Ishikawa (cell line): ENCODE measurements at regions not wholly inside any gene's neighbourhood (a gene's known extent, or its start where the extent isn't known, plus 50 kb on each side); places are given as distances from the start of the nearest gene placed in this dataset.

Source experiments
- CEBPB ChIP-seq: IDR thresholded peaks from 2 replicates; pipeline ENCODE4 v1.6.1; 2012
- CREB1 ChIP-seq: IDR thresholded peaks from 2 replicates; pipeline ENCODE4 v1.6.1; 2012; ENCODE audit warnings: low read depth
- EGR1 ChIP-seq: IDR thresholded peaks from 2 replicates; pipeline ENCODE4 v1.6.1; 2012
- EP300 ChIP-seq: IDR thresholded peaks from 2 replicates; pipeline ENCODE4 v1.6.1; 2012; ENCODE audit warnings: borderline replicate concordance
- FOXM1 ChIP-seq: IDR thresholded peaks from 2 replicates; pipeline ENCODE4 v1.6.1; 2012; ENCODE audit warnings: low read depth, borderline replicate concordance
- NFIC ChIP-seq: IDR thresholded peaks from 2 replicates; pipeline ENCODE4 v1.6.1; 2012
- RAD21 ChIP-seq: IDR thresholded peaks from 2 replicates; pipeline ENCODE4 v1.6.1; 2012; ENCODE audit warnings: low read depth
- TAF1 ChIP-seq: IDR thresholded peaks from 2 replicates; pipeline ENCODE4 v1.6.1; 2012; ENCODE audit warnings: low read depth, mild to moderate bottlenecking
- TCF12 ChIP-seq: IDR thresholded peaks from 2 replicates; pipeline ENCODE4 v1.6.1; 2012; ENCODE audit warnings: low read depth
- TEAD4 ChIP-seq: IDR thresholded peaks from 2 replicates; pipeline ENCODE4 v1.6.1; 2012
- YY1 ChIP-seq: IDR thresholded peaks from 2 replicates; pipeline ENCODE4 v1.6.1; 2012; ENCODE audit warnings: low read depth
- ZBTB7A ChIP-seq: IDR thresholded peaks from 2 replicates; pipeline ENCODE4 v1.6.1; 2012; ENCODE audit warnings: low read depth
- TF ChIP-seq, protein P1 (sequence below): IDR thresholded peaks from 2 replicates; pipeline ENCODE4 v1.6.1; 2012
- TF ChIP-seq, protein P2 (sequence below): IDR thresholded peaks from 2 replicates; pipeline ENCODE4 v1.6.1; 2012; ENCODE audit warnings: low read depth, mild to moderate bottlenecking
- TF ChIP-seq, protein P3 (sequence below): IDR thresholded peaks from 2 replicates; pipeline ENCODE4 v1.6.1; 2012

GRCh38 chr3:177337541-177338331, 140.5 kb upstream of the TBL1XR1 start:
- no peak for TF ChIP-seq NFIC
- TF ChIP-seq TEAD4 = no peak
- no peak for TF ChIP-seq TAF1
- no peak for TF ChIP-seq TCF12
- TF ChIP-seq RAD21 = no peak
- TF ChIP-seq, protein P1, sequence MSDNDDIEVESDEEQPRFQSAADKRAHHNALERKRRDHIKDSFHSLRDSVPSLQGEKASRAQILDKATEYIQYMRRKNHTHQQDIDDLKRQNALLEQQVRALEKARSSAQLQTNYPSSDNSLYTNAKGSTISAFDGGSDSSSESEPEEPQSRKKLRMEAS = no peak
- TF ChIP-seq, protein P2, sequence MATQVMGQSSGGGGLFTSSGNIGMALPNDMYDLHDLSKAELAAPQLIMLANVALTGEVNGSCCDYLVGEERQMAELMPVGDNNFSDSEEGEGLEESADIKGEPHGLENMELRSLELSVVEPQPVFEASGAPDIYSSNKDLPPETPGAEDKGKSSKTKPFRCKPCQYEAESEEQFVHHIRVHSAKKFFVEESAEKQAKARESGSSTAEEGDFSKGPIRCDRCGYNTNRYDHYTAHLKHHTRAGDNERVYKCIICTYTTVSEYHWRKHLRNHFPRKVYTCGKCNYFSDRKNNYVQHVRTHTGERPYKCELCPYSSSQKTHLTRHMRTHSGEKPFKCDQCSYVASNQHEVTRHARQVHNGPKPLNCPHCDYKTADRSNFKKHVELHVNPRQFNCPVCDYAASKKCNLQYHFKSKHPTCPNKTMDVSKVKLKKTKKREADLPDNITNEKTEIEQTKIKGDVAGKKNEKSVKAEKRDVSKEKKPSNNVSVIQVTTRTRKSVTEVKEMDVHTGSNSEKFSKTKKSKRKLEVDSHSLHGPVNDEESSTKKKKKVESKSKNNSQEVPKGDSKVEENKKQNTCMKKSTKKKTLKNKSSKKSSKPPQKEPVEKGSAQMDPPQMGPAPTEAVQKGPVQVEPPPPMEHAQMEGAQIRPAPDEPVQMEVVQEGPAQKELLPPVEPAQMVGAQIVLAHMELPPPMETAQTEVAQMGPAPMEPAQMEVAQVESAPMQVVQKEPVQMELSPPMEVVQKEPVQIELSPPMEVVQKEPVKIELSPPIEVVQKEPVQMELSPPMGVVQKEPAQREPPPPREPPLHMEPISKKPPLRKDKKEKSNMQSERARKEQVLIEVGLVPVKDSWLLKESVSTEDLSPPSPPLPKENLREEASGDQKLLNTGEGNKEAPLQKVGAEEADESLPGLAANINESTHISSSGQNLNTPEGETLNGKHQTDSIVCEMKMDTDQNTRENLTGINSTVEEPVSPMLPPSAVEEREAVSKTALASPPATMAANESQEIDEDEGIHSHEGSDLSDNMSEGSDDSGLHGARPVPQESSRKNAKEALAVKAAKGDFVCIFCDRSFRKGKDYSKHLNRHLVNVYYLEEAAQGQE = no peak
- no peak for TF ChIP-seq CREB1
- TF ChIP-seq ZBTB7A = no peak

DNA sequence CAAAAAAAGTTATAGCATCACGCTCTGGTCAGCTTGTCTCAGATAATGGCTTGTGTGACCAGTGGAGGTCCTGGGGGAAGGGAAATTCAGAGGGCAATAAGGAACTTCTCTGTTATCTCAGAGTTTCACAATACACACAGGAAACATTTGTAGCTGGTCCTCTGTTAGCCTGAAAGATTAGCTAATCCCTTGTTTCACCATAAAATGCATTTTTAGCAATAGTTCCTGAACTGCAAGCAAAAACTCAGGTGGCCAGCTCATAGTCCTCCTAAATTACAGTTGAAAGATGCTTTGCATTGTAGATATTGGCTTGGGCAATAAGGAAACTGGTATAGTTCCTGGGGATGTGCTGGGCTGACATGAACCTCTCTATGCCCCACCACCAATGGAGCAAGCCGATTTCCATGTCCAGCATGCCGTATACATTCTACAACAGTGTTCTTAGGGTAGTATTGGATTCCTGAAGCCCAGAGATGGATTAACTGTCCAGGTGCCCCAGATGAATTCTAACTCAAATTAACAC, 141.5 kb upstream of the TBL1XR1 start:
- TF ChIP-seq, protein P3, sequence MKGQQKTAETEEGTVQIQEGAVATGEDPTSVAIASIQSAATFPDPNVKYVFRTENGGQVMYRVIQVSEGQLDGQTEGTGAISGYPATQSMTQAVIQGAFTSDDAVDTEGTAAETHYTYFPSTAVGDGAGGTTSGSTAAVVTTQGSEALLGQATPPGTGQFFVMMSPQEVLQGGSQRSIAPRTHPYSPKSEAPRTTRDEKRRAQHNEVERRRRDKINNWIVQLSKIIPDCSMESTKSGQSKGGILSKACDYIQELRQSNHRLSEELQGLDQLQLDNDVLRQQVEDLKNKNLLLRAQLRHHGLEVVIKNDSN = no peak
- TF ChIP-seq EGR1 (no peak), TCF12 (no peak), YY1 (no peak), TEAD4 (no peak), NFIC (no peak), FOXM1 (no peak), EP300 (no peak), CEBPB (no peak), ZBTB7A (no peak), RAD21 (no peak)
- TF ChIP-seq, protein P1 = no peak
- TF ChIP-seq, protein P2 = no peak

DNA sequence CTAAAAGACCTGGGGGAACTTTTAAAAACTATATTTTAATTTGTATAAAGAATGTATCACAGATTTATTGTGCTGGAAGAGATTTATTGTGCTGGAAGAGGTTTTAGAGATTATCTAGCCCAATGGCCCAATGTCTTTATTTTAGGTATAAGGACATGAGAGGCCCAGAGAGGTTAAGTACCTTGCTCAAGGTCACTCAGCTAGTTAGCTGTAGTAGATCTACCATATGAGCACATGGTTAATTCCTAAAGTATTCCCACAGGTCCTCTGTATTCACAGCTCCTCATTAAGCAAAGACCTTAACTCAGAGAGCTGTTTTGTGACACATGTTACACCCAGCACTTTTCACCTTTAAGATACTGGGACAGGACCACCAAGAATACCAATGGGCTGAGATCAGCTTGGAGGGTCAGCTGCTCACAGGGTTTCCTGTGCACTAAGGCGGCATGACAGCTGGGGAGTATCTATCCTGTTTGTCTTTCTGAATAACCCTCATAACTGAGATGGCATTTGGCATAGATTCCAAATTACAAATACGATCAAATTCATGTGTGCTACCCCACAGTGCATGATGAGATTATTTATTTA, 143.1 kb upstream of the TBL1XR1 start:
- TF ChIP-seq EGR1 = no peak
- no peak for TF ChIP-seq TCF12
- no peak for TF ChIP-seq RAD21
- TF ChIP-seq CEBPB = no peak
- TF ChIP-seq TEAD4 = no peak
- TF ChIP-seq TAF1 = no peak
- TF ChIP-seq, protein P3 = no peak
- TF ChIP-seq, protein P2 = no peak

DNA sequence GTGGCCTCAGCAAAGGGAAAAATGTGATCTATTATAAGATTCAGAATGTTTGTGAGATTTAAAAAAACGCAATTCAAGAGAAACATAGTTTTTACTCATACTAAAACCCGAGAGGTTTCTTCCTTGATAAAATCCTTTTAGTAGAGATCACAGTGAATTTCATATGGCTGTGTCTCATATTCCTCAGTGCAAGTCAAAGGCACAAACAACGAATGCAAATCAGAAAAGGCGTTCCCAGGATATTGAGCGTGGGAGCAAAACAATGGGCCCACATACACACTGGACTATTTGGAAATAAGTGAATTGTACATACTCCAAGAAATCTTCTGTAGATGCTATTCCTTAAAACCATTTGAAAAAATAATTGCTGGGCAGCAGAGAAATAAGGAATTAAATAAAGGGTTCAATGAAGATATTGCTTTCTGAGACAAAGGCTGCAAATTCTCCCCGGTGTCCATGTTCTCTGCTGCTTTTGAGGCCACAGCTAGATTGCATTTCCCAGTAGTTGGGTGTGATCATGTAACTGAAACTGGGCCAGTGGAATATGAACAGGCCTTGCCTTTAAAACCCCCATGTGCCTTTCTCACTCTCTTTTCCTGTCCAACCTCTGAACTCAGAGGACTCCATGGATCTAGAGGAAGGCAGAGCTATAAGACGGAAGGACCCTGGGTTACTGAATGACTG, 144.6 kb upstream of the TBL1XR1 start:
- TF ChIP-seq, protein P3 = no peak
- TF ChIP-seq TEAD4 (no peak), YY1 (no peak), TAF1 (no peak), EGR1 (no peak), CEBPB (no peak), NFIC (no peak), CREB1 (no peak), RAD21 (no peak)
- TF ChIP-seq, protein P1 = no peak
- TF ChIP-seq, protein P2 = no peak
